ENCODE measurements at regions not wholly inside any gene's neighbourhood (a gene's known extent, or its start where the extent isn't known, plus 50 kb on each side); places are given as distances from the start of the nearest gene placed in this dataset.

GRCh38 chr3:102129760-102130608 is 280.7 kb downstream of the NFKBIZ start:
- DNase-seq (ENCODE audit: low read depth in 1 of 2, low spot score in 1 of 2) = no peak
- TF ChIP-seq JUND (IDR thresholded peaks at IDR 0.05; ENCODE audit: low read depth) = no peak
- in situ Hi-C loops (cut with HindIII; ENCODE audit: low pct_unique_long_range_greater_than_20kb, low sequenced_read_pairs) = no loop called here

- in situ Hi-C loops (cut with HindIII; ENCODE audit: low pct_unique_long_range_greater_than_20kb, low sequenced_read_pairs) = no loop called here
- DNase-seq (ENCODE audit: low read depth in 1 of 2, low spot score in 1 of 2) = no peak
- no peak for TF ChIP-seq JUND (IDR thresholded peaks at IDR 0.05; ENCODE audit: low read depth)
Observed at GRCh38 chr3:102132370-102132769, 283.1 kb downstream of the NFKBIZ start.

- in situ Hi-C loops (cut with HindIII; ENCODE audit: low pct_unique_long_range_greater_than_20kb, low sequenced_read_pairs) = no loop called here
- no peak for DNase-seq (ENCODE audit: low read depth in 1 of 2, low spot score in 1 of 2)
- no peak for TF ChIP-seq JUND (IDR thresholded peaks at IDR 0.05; ENCODE audit: low read depth)
Observed at GRCh38 chr3:102133376-102133775, 284.1 kb downstream of the NFKBIZ start.

GRCh38 chr3:102135316-102135715 is 286.0 kb downstream of the NFKBIZ start:
- no peak for DNase-seq (ENCODE audit: low read depth in 1 of 2, low spot score in 1 of 2)
- in situ Hi-C loops (cut with HindIII; ENCODE audit: low pct_unique_long_range_greater_than_20kb, low sequenced_read_pairs) = no loop called here
- TF ChIP-seq JUND (IDR thresholded peaks at IDR 0.05; ENCODE audit: low read depth) = no peak

- TF ChIP-seq JUND (IDR thresholded peaks at IDR 0.05; ENCODE audit: low read depth) = no peak
- no peak for DNase-seq (ENCODE audit: low read depth in 1 of 2, low spot score in 1 of 2)
- in situ Hi-C loops (cut with HindIII; ENCODE audit: low pct_unique_long_range_greater_than_20kb, low sequenced_read_pairs) = no loop called here
Observed at GRCh38 chr3:102136183-102136582, 286.9 kb downstream of the NFKBIZ start.

- TF ChIP-seq JUND (IDR thresholded peaks at IDR 0.05; ENCODE audit: low read depth) = no peak
- in situ Hi-C loops (cut with HindIII; ENCODE audit: low pct_unique_long_range_greater_than_20kb, low sequenced_read_pairs) = no loop called here
- DNase-seq (ENCODE audit: low read depth in 1 of 2, low spot score in 1 of 2) = no peak
Observed at GRCh38 chr3:102140116-102140515, 290.8 kb downstream of the NFKBIZ start.

- in situ Hi-C loops (cut with HindIII; ENCODE audit: low pct_unique_long_range_greater_than_20kb, low sequenced_read_pairs) = no loop called here
- TF ChIP-seq JUND (IDR thresholded peaks at IDR 0.05; ENCODE audit: low read depth) = no peak
- DNase-seq (ENCODE audit: low read depth in 1 of 2, low spot score in 1 of 2) = no peak
Observed at GRCh38 chr3:102141096-102141927, 292.0 kb downstream of the NFKBIZ start.

- DNase-seq (ENCODE audit: low read depth in 1 of 2, low spot score in 1 of 2) = no peak
- in situ Hi-C loops (cut with HindIII; ENCODE audit: low pct_unique_long_range_greater_than_20kb, low sequenced_read_pairs) = no loop called here
- no peak for TF ChIP-seq JUND (IDR thresholded peaks at IDR 0.05; ENCODE audit: low read depth)
Observed at GRCh38 chr3:102141928-102142239, 292.6 kb downstream of the NFKBIZ start.

- no peak for TF ChIP-seq JUND (IDR thresholded peaks at IDR 0.05; ENCODE audit: low read depth)
- DNase-seq (ENCODE audit: low read depth in 1 of 2, low spot score in 1 of 2) = no peak
- in situ Hi-C loops (cut with HindIII; ENCODE audit: low pct_unique_long_range_greater_than_20kb, low sequenced_read_pairs) = no loop called here
Observed at GRCh38 chr3:102142379-102143060, 292.3 kb upstream of the ZPLD1 start.

- TF ChIP-seq JUND (IDR thresholded peaks at IDR 0.05; ENCODE audit: low read depth) = no peak
- in situ Hi-C loops (cut with HindIII; ENCODE audit: low pct_unique_long_range_greater_than_20kb, low sequenced_read_pairs) = no loop called here
- DNase-seq (ENCODE audit: low read depth in 1 of 2, low spot score in 1 of 2) = no peak
Observed at GRCh38 chr3:102143536-102143935, 291.3 kb upstream of the ZPLD1 start.

- TF ChIP-seq JUND (IDR thresholded peaks at IDR 0.05; ENCODE audit: low read depth) = no peak
- DNase-seq (ENCODE audit: low read depth in 1 of 2, low spot score in 1 of 2) = no peak
- in situ Hi-C loops (cut with HindIII; ENCODE audit: low pct_unique_long_range_greater_than_20kb, low sequenced_read_pairs) = no loop called here
Observed at GRCh38 chr3:102144063-102144462, 290.8 kb upstream of the ZPLD1 start.

GRCh38 chr3:102148598-102149337 is 286.0 kb upstream of the ZPLD1 start:
- no peak for DNase-seq (ENCODE audit: low read depth in 1 of 2, low spot score in 1 of 2)
- in situ Hi-C loops (cut with HindIII; ENCODE audit: low pct_unique_long_range_greater_than_20kb, low sequenced_read_pairs) = no loop called here
- no peak for TF ChIP-seq JUND (IDR thresholded peaks at IDR 0.05; ENCODE audit: low read depth)
